ENCODE measurements at regions not wholly inside any gene's neighbourhood (a gene's known extent, or its start where the extent isn't known, plus 50 kb on each side); places are given as distances from the start of the nearest gene placed in this dataset.

- DNase-seq (ENCODE audit: low read depth, low spot score), result no peak
- H3K36me3 ChIP-seq (ENCODE audit: control insufficient read depth, insufficient read depth, low read length), result no peaks in the 10 kb centered on the region
- no peak overlapping the region for H3K4me3 ChIP-seq (ENCODE audit: low read length)
- H3K4me1 ChIP-seq (ENCODE audit: control insufficient read depth, insufficient read depth, low read length), result no peaks in the 10 kb centered on the region
- no peak overlapping the region for H3K27ac ChIP-seq (ENCODE audit: low read length)
- no peaks in the 10 kb centered on the region for H3K9me3 ChIP-seq (ENCODE audit: control insufficient read depth, insufficient read depth, low read length)
- no peaks in the 10 kb centered on the region for H3K27me3 ChIP-seq (ENCODE audit: control insufficient read depth, insufficient read depth, low read length)
- WGBS (ENCODE audit: insufficient coverage, insufficient read length), result no CpG with 5 or more reads among the region's 2 CpGs
These were observed 333.6 kb upstream of the MAGI2 start for GRCh38 chr7:79787096-79787495.

- H3K27me3 ChIP-seq (ENCODE audit: control insufficient read depth, insufficient read depth, low read length), result no peaks in the 10 kb centered on the region
- H3K4me1 ChIP-seq (ENCODE audit: control insufficient read depth, insufficient read depth, low read length), result no peaks in the 10 kb centered on the region
- H3K9me3 ChIP-seq (ENCODE audit: control insufficient read depth, insufficient read depth, low read length), result no peaks in the 10 kb centered on the region
- WGBS (ENCODE audit: insufficient coverage, insufficient read length), result no CpG with 5 or more reads among the region's 5 CpGs
- no peak overlapping the region for H3K27ac ChIP-seq (ENCODE audit: low read length)
- no peak for DNase-seq (ENCODE audit: low read depth, low spot score)
- no peak overlapping the region for H3K4me3 ChIP-seq (ENCODE audit: low read length)
- H3K36me3 ChIP-seq (ENCODE audit: control insufficient read depth, insufficient read depth, low read length), result no peaks in the 10 kb centered on the region
These were observed 332.7 kb upstream of the MAGI2 start for GRCh38 chr7:79786187-79786586.

GRCh38 chr7:79785556-79785955, 332.1 kb upstream of the MAGI2 start:
- H3K4me1 ChIP-seq (ENCODE audit: control insufficient read depth, insufficient read depth, low read length), result no peaks in the 10 kb centered on the region
- no peak for DNase-seq (ENCODE audit: low read depth, low spot score)
- no peaks in the 10 kb centered on the region for H3K9me3 ChIP-seq (ENCODE audit: control insufficient read depth, insufficient read depth, low read length)
- no peaks in the 10 kb centered on the region for H3K27me3 ChIP-seq (ENCODE audit: control insufficient read depth, insufficient read depth, low read length)
- H3K36me3 ChIP-seq (ENCODE audit: control insufficient read depth, insufficient read depth, low read length), result no peaks in the 10 kb centered on the region
- WGBS (ENCODE audit: insufficient coverage, insufficient read length), result no CpG with 5 or more reads among the region's 3 CpGs
- H3K4me3 ChIP-seq (ENCODE audit: low read length), result no peak overlapping the region
- H3K27ac ChIP-seq (ENCODE audit: low read length), result no peak overlapping the region

- Histone ChIP-seq H3K9me3 (ENCODE audit: control insufficient read depth, insufficient read depth, low read length) (no peaks in the 10 kb centered on the region), H3K36me3 (ENCODE audit: control insufficient read depth, insufficient read depth, low read length) (no peaks in the 10 kb centered on the region), H3K4me1 (ENCODE audit: control insufficient read depth, insufficient read depth, low read length) (no peaks in the 10 kb centered on the region), H3K4me3 (ENCODE audit: low read length) (no peak overlapping the region), H3K27me3 (ENCODE audit: control insufficient read depth, insufficient read depth, low read length) (no peaks in the 10 kb centered on the region), H3K27ac (ENCODE audit: low read length) (no peak overlapping the region)
- DNase-seq (ENCODE audit: low read depth, low spot score), result no peak
These were observed 329.4 kb upstream of the MAGI2 start for GRCh38 chr7:79782906-79783305.

GRCh38 chr7:79782256-79782655, 328.8 kb upstream of the MAGI2 start:
- no peaks in the 10 kb centered on the region for H3K27me3 ChIP-seq (ENCODE audit: control insufficient read depth, insufficient read depth, low read length)
- no peaks in the 10 kb centered on the region for H3K4me1 ChIP-seq (ENCODE audit: control insufficient read depth, insufficient read depth, low read length)
- H3K36me3 ChIP-seq (ENCODE audit: control insufficient read depth, insufficient read depth, low read length), result no peaks in the 10 kb centered on the region
- H3K4me3 ChIP-seq (ENCODE audit: low read length), result no peak overlapping the region
- no CpG with 5 or more reads among the region's 3 CpGs for WGBS (ENCODE audit: insufficient coverage, insufficient read length)
- DNase-seq (ENCODE audit: low read depth, low spot score), result no peak
- no peaks in the 10 kb centered on the region for H3K9me3 ChIP-seq (ENCODE audit: control insufficient read depth, insufficient read depth, low read length)
- no peak overlapping the region for H3K27ac ChIP-seq (ENCODE audit: low read length)

GRCh38 chr7:79781716-79782115, 328.2 kb upstream of the MAGI2 start:
- Histone ChIP-seq H3K9me3 (ENCODE audit: control insufficient read depth, insufficient read depth, low read length) (no peaks in the 10 kb centered on the region), H3K4me3 (ENCODE audit: low read length) (no peak overlapping the region), H3K27ac (ENCODE audit: low read length) (no peak overlapping the region), H3K36me3 (ENCODE audit: control insufficient read depth, insufficient read depth, low read length) (no peaks in the 10 kb centered on the region), H3K27me3 (ENCODE audit: control insufficient read depth, insufficient read depth, low read length) (no peaks in the 10 kb centered on the region), H3K4me1 (ENCODE audit: control insufficient read depth, insufficient read depth, low read length) (no peaks in the 10 kb centered on the region)
- no peak for DNase-seq (ENCODE audit: low read depth, low spot score)
- WGBS (ENCODE audit: insufficient coverage, insufficient read length), result no CpG with 5 or more reads among the region's 4 CpGs

- H3K9me3 ChIP-seq (ENCODE audit: control insufficient read depth, insufficient read depth, low read length), result no peaks in the 10 kb centered on the region
- H3K4me3 ChIP-seq (ENCODE audit: low read length), result no peak overlapping the region
- no peaks in the 10 kb centered on the region for H3K27me3 ChIP-seq (ENCODE audit: control insufficient read depth, insufficient read depth, low read length)
- DNase-seq (ENCODE audit: low read depth, low spot score), result no peak
- H3K36me3 ChIP-seq (ENCODE audit: control insufficient read depth, insufficient read depth, low read length), result no peaks in the 10 kb centered on the region
- no peak overlapping the region for H3K27ac ChIP-seq (ENCODE audit: low read length)
- WGBS (ENCODE audit: insufficient coverage, insufficient read length), result no CpG with 5 or more reads among the region's 9 CpGs
- H3K4me1 ChIP-seq (ENCODE audit: control insufficient read depth, insufficient read depth, low read length), result no peaks in the 10 kb centered on the region
These were observed 325.6 kb upstream of the MAGI2 start for GRCh38 chr7:79778786-79779770.

- no CpG with 5 or more reads among the region's 3 CpGs for WGBS (ENCODE audit: insufficient coverage, insufficient read length)
- DNase-seq (ENCODE audit: low read depth, low spot score), result no peak
- Histone ChIP-seq H3K27me3 (ENCODE audit: control insufficient read depth, insufficient read depth, low read length) (no peaks in the 10 kb centered on the region), H3K4me1 (ENCODE audit: control insufficient read depth, insufficient read depth, low read length) (no peaks in the 10 kb centered on the region), H3K36me3 (ENCODE audit: control insufficient read depth, insufficient read depth, low read length) (no peaks in the 10 kb centered on the region), H3K4me3 (ENCODE audit: low read length) (no peak overlapping the region), H3K9me3 (ENCODE audit: control insufficient read depth, insufficient read depth, low read length) (no peaks in the 10 kb centered on the region), H3K27ac (ENCODE audit: low read length) (no peak overlapping the region)
These were observed 322.4 kb upstream of the MAGI2 start for GRCh38 chr7:79775911-79776310.

GRCh38 chr7:79774150-79774549, 320.7 kb upstream of the MAGI2 start:
- Histone ChIP-seq H3K36me3 (ENCODE audit: control insufficient read depth, insufficient read depth, low read length) (no peaks in the 10 kb centered on the region), H3K27me3 (ENCODE audit: control insufficient read depth, insufficient read depth, low read length) (no peaks in the 10 kb centered on the region), H3K4me3 (ENCODE audit: low read length) (no peak overlapping the region), H3K27ac (ENCODE audit: low read length) (no peak overlapping the region), H3K9me3 (ENCODE audit: control insufficient read depth, insufficient read depth, low read length) (no peaks in the 10 kb centered on the region), H3K4me1 (ENCODE audit: control insufficient read depth, insufficient read depth, low read length) (no peaks in the 10 kb centered on the region)
- no peak for DNase-seq (ENCODE audit: low read depth, low spot score)

- DNase-seq (ENCODE audit: low read depth, low spot score), result no peak
- WGBS (ENCODE audit: insufficient coverage, insufficient read length), result no CpG with 5 or more reads among the region's 2 CpGs
- H3K4me1 ChIP-seq (ENCODE audit: control insufficient read depth, insufficient read depth, low read length), result no peaks in the 10 kb centered on the region
These were observed 317.5 kb upstream of the MAGI2 start for GRCh38 chr7:79770970-79771369.

GRCh38 chr7:79770063-79770462, 316.6 kb upstream of the MAGI2 start:
- Histone ChIP-seq H3K4me3 (ENCODE audit: low read length) (no peak overlapping the region), H3K4me1 (ENCODE audit: control insufficient read depth, insufficient read depth, low read length) (no peaks in the 10 kb centered on the region), H3K27ac (ENCODE audit: low read length) (no peak overlapping the region), H3K36me3 (ENCODE audit: control insufficient read depth, insufficient read depth, low read length) (no peaks in the 10 kb centered on the region), H3K9me3 (ENCODE audit: control insufficient read depth, insufficient read depth, low read length) (no peaks in the 10 kb centered on the region), H3K27me3 (ENCODE audit: control insufficient read depth, insufficient read depth, low read length) (no peaks in the 10 kb centered on the region)
- no CpG with 5 or more reads among the region's 2 CpGs for WGBS (ENCODE audit: insufficient coverage, insufficient read length)
- DNase-seq (ENCODE audit: low read depth, low spot score), result no peak

More at GRCh38 chr7:79770970-79771369, 317.5 kb upstream of the MAGI2 start:
- H3K36me3 ChIP-seq (ENCODE audit: control insufficient read depth, insufficient read depth, low read length), result no peaks in the 10 kb centered on the region
- H3K4me3 ChIP-seq (ENCODE audit: low read length), result no peak overlapping the region
- H3K9me3 ChIP-seq (ENCODE audit: control insufficient read depth, insufficient read depth, low read length), result no peaks in the 10 kb centered on the region
- no peaks in the 10 kb centered on the region for H3K27me3 ChIP-seq (ENCODE audit: control insufficient read depth, insufficient read depth, low read length)
- no peak overlapping the region for H3K27ac ChIP-seq (ENCODE audit: low read length)

All from iPS DF 6.9 (cell line).